A204.1 (cell line): ENCODE measurements at regions not wholly inside any gene's neighbourhood (a gene's known extent, or its start where the extent isn't known, plus 50 kb on each side); places are given as distances from the start of the nearest gene placed in this dataset.

ENCODE experiments used
- FAIRE-seq: peaks from 2 replicates; lab custom pipeline; 2012; peaks lifted over from hg19 to GRCh38; lab: Jason Lieb, UNC

DNA sequence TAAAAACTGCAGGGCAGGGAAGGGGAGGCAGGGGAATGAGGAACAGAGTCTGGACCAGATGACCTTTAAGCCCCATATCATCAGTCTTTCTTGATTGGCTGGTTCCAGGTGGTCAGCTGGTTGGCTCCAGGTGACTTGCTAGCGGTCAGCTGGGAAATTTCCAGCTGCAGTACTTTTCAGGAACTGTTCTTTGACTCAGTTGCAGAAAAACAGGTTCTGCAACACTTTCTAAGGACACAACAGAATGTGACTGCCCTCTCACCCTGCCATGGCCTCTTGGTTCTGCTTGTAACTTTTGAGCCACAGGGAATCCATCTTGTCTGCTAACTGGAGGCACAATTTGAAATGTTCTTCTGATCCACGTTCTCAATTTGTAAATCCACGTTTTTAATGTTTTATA is 278.3 kb upstream of the LRATD1 start:
- FAIRE-seq = no peak

DNA sequence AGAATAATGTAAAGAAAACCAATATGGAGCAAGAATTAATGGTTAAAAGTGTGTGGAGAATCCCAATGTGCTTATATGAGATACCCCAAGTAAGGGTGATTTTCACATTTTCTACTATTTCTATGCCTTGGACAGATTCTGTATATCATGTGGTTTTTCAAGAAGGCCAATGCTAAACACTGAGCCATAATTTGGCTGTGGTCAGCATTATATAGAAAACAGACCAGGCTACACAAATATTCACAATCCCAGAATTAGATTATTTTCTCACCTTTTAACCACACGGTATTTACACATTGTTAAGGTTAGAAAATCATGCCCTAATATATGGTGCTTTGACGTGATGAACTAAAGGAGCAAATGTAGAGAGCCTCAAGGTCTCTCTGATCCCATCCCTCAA is 277.4 kb upstream of the LRATD1 start:
- no peak for FAIRE-seq

DNA sequence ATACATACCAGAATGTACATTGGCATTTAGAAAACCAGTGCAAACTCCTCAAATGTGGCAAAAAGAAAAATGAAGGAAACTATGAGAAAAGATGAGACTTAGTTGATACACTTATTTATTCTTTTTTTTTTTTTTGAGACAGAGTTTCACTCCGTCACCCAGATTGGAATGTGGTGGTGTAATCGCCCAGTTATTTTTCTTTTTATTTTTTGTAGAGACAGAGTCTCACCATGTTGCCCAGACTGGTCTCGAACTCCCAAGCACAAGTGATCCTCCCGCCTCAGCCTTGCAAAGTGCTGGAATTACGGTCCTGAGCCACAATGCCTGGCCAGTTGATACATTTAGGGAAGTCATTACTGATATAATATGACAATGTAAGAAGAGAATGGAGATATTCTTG is 274.2 kb upstream of the LRATD1 start:
- FAIRE-seq = no peak

DNA sequence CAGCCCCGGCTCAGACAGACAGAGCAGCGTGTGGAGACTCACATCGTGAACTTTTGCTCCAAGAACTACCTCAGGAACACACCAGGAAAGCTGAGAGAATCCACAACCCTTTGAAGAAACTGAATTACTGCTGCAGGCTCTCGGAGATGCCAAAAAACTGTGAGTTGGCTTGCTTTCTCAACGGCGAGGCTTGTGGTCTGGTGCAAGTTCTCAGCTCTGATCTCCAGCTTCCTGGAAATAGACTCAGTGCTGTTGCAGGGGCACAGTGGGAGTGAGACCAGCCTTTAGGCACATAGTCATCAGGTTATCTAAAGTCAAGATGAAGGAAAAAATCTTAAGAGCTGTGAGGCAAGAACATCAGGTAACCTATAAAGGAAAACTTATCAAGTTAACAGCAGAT is 273.7 kb upstream of the LRATD1 start:
- FAIRE-seq = no peak

DNA sequence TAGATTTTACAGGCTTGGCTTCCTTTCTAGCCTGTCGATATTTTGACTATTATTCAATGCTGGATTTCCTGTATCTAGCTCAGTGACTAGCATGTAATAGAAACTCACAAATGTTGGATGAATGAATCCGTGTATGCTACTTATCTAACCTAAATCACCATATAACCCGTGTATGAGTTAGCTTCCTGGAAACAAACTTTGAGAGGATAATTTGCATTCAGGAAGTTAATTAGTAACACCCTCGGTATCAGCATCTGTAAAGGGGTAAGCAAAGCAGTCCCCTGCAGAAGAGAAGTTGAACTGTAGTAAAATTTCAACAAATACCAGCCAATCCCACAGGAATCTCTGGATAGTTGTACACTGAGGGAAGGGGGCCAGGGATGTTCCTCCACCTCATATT is 269.4 kb upstream of the LRATD1 start:
- FAIRE-seq = no peak

DNA sequence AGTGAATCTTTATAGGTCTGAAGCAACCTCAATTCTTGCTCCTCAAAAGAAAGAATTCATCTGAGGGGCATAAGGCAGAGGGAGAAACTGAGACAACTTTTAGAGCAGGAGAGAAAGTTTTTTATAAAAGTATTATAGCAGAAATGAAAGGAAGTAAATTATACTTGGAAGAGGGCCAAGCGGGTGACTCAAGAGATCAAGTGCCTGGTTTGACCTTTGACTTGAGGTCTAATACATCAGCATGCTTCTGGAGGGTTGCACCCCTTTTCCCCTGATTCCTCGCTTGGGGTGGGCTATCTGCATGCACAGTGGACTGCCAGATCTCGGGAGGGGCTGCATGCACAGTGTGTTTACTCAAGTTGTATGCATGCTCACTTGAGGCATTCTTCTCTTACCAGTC is 268.5 kb upstream of the LRATD1 start:
- no peak for FAIRE-seq

DNA sequence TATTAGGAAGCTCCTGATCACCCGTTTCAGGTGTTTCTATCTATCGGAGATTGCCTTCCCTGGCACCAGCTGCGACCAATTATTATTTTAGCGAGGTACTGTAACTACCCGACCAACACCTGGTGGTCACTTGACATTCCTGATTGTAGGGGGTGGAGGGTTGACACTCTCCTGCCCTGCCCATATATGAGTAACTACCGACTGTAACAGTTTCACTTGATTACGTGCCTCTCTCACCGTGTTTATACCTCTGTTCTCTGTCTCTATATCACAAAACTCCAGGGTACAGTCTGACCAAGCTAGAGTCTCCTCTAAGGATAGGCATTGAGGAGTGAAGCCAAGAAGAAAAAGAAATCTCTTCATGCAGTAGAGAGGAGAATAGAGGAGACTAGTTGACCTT is 268.0 kb upstream of the LRATD1 start:
- no peak for FAIRE-seq

DNA sequence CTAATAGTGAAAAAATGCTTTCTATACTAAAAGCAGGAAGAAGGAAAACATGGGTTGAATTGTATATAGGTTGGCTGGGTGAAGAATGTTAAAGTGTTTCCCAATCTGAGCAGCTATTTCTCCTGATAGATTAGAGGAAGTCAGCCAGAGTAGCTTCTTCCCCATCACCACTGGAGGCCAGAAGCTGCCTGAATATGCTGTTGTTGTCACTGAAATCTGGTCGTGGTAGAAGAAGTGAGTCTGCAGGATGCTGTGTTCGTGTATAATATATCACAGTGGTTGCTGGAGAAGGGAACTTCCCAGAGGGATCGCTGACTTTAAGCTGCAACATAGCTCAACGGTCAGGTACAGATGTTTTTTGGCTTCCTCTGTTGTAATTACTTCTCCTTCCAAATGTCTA is 247.5 kb upstream of the LRATD1 start:
- no peak for FAIRE-seq

DNA sequence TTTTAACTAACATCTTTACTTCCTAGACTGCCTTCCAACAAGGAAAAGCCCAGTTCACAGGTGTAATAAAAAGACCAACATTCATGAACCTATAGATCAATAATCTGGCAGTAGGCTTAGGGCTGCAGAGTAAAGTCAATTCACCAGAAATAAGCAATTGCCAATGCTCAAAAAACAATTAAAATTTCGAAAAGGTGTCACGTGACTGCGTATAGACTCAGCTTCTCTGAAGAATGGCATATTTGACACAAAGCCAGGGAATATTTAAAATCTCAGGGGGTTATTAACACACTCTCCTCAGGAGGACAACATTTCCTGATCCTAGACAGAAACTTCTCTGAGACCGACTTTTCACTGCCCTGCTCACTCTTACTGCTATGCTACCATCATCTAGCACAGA is 245.2 kb upstream of the LRATD1 start:
- FAIRE-seq = no peak

DNA sequence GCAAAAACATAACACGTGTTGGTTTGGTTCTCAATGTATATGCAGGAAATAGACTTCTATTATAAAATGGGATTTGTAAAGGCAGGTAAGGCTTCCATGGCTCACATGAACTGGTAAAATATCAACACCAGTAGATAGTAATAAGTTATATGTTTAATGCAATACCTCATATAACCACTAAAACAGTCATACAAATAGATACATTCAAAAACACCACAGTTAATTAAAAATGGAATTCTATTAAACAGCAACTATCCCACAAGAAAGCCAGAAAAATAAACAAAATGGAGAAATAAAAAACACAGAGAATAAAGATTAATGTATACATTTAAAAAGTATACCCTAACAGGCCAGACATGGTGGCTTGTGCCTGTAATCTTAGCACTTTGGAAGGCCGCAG is 243.8 kb upstream of the LRATD1 start:
- FAIRE-seq = no peak

DNA sequence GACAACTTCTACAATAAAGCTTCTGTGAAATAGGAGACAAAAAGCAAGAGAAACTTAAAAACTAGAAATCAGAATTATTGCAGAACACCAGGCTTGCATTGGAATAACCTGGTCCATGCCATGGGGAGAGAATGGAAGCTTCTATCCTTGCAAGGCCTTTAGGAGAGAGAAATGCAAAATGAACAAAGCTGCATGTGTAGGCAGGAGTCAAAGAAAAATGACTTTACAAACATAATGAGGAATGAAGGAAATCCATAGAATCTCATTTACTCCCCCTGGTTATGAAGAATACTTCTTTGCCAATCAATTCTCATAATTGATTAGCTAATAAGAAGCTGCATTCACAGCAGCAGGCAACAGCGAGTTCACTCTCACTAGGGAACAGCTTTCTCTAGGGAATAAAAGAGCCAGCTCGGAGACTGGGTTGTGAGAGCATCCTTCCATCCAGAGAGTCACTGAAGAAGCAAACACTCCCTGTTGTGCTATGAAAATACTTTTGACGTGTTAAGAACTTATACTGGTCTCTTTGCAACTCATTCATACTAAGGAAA is 235.9 kb upstream of the LRATD1 start:
- FAIRE-seq = no peak

DNA sequence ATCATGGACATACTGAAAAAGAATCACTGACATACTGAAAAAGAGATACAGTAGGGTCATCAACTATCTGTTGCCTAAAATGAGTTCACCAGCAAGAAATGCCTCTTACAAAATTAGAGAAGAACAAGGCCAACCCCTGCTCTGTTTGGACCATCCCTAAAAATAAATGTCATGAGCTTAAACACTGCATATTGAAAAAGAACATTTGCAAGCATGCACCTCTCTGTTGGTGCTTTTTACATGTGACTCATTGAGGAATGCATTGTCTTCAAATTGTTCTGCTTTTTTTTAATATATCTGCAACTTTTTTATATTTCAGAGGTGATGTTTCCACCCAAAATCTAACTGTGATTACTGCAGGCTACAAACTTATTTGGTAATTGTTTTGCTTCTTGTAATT is 233.9 kb upstream of the LRATD1 start:
- FAIRE-seq = no peak

DNA sequence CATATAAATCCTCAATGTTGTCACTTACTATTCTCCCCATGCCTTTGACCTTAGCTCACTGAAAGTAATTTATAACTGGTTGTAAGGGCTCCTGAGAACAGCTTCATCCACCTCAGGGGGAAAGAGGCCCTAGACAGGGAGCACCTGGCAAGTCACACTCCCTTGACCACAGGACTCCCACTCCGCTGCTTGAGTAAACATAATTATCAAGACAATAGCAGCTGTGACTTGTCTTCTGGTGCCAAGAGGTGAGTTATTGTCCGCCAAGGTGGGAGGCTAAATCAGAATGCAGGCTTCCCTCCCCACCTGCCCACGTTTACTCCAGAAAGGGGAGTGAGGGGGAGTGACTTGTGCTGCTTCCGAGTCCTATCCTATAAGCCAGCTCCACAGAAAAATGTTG is 230.6 kb upstream of the LRATD1 start:
- FAIRE-seq = no peak

DNA sequence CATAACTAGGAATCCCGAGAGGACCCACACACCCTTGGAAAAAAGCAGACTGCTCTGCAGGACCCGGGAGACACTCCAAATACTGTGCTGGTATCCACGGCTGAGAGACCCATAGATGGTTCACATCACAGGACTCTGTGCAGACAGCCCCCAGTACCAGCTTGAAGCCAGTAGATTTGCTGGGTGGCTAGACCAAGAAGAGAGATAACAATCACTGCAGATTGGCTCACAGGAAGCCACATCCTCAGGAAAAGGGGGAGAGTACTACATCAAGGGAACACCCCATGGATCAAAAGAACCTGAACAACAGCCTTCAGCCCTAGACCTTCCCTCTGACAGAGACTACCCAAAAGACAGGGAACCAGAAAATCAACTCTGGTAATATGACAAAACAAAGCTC is 223.8 kb upstream of the LRATD1 start:
- no peak for FAIRE-seq

DNA sequence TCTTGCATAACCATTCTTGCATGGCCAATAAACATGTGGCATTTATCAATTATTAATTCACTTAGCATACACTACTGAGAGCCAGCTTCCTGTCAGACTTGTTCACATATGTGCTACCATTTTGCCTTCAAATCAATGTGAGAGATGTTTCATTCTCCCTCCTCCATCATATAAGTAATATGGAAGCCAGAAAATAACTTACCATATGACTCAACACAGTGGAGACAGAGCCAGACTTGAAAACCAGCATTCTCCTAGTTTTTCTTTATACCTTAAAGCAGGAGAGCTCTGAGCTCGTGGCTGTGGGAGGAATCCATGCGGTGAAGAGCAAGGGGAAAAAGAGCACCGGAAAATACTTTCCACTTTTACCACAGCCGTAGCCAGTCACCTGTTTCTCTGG is 215.0 kb upstream of the LRATD1 start:
- FAIRE-seq = no peak

DNA sequence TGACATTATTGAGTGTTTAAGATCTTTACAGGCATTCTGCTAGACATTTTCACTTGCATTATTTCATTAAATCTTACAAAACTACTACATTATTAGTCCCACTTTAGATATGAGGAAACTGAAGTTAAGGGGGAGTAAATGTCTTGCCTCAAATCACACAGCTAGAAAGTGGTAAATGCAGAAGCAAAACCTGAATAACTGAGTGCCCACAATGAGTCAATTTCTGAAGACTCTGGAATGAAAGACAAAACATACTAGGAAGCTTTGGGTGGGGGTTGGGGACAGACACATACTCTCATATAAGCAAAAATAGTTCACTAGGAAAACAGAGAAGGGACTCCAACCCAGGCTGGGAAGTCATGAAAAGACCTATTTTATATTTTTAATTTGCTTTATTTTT is 214.4 kb upstream of the LRATD1 start:
- no peak for FAIRE-seq

DNA sequence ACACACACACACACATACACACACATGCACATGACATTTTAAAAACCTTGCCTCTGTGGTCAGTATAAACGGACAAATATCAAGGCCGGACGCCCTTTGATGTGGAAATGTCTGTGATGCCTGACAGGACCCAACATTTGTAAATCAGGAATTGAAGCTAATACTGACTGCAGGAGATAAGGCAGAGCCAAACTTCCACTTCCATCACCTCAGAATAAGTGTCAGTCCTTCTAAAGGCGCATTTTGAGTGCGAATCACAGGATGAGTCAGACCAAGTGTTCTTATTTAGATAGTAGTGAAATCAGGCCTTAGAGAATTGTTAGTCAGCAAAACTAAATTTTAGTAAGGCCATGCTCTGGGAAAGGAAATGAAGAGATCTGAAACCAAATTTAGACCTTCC is 211.7 kb upstream of the LRATD1 start:
- no peak for FAIRE-seq

DNA sequence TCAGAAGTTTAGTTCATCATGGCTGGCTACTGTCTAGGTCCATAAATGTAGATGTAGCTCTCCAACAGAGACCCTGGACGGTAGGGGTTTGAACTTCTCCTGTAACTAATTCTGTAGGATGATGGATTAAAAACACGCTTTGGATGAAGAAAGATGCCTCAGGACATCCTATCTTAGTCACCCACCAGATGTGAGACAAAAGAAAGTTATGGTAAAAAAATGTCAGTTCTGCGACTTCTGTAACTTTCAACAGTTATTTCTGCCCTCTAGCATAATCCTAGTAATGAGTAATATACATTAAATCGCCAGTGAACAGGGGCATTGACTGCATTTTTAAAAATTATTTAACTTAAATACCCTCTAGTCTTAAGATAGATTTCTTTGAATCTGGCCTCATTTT is 210.1 kb upstream of the LRATD1 start:
- FAIRE-seq = no peak

DNA sequence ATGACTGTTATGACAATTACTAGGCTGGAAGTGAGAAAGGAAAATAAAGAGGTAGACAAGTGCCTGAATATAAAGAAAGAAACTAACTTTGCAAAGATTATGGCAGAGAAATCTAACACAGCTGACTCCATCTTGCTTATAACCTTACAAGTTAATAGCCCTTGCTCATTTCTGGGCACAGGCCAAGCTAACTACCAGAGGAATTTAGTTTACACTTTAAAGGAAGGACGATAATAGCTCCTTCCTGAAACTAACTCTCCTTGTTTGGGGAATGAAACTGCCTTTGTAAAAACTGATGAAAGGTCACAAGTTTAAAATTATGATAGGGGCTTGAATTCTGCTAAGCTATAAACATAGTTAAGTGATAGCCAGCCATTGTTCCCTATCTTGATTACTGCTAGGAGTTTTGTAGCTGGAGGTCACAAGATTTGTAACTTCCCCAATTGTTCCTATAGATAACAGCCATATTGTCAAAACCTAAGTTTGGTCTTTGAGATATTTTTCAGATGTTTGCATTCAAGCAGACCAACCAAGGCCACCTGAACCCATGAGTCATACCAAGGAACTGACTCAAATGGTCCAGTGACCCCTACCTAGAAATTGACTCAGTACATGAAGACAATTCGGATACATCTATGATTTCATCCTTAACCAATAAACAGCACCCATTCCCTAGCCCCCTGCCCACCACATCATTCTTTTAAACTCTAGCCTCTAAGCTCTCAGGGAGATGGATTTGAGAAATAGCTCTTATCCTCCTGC is 209.2 kb upstream of the LRATD1 start:
- FAIRE-seq = no peak

DNA sequence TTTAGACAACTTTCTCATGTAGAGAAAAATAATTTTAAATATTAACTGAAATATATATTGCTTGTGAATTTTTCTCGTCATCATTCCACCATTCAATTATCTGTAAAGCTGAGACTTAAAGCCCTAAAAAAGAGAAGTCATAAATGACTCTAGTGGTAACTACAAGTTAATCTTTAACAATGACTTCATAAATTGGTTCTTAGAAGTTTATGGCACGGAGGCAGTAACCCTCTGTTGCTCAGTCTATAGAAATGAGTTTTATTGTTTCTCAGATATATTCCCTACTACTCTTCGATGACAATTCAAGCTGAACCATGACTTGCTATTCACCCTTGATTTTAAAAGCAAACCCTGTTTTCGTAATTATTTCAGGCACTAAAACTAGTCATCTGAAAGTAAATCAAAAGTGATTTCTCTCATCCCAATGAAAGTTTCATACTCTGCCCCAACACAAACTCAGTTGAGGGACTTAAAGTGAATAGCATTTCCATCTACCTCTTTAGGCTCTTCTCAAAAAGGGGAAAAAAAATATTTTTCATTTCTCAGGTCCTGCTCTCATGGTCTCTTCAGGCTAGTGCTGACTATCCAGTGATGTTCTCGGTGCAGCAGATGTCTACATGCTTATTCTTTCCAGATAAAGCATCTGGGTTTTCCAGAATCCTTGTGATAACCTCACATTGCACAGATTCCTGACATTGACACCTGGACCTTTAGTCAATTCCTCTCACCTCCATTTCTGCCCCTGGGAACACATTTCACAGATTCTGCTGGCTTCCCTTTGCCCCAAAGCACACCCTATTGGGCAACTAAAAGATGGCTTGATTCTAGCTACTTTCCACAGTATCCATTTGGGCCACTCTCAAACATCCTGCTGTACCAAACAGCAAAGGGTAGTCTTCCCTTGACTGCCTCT is 207.8 kb upstream of the LRATD1 start:
- FAIRE-seq = no peak

DNA sequence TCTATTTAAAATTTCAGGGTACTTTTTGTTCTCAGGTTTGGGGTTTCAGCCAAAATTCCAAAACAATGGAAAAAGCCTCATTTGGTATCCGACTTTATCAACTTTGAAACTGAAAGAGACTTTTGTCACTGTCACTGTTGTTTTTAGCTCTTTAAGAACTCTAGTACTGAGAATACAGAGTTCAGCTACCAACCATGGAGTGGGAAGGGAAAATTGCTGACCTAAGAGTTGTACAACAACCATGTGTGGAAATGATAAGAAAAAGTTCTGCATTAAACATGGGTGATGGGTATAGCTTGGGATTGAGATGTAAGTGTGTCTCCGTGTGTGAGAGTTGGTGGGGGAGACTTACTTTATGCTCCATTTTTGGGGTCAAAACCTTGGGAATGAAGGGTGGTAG is 206.6 kb upstream of the LRATD1 start:
- FAIRE-seq = no peak

DNA sequence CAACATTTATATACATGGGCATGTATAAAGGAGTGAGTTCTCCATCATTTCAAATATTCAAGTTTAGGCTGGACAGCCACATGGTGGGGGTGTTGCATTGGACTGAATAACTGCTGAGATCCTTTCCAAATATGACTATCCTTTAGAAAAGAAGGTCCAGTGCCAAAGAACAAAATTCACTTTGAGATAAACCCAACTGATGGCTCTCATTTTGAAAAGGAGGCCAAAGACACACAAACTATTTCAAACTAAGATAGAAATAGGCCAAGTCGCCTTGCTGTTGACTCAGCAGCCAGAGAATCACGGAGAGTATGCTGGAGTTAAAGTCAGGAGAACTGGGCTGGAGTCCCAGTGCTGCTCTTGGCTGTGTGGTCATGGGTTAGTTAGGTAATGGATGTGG is 204.5 kb upstream of the LRATD1 start:
- no peak for FAIRE-seq

DNA sequence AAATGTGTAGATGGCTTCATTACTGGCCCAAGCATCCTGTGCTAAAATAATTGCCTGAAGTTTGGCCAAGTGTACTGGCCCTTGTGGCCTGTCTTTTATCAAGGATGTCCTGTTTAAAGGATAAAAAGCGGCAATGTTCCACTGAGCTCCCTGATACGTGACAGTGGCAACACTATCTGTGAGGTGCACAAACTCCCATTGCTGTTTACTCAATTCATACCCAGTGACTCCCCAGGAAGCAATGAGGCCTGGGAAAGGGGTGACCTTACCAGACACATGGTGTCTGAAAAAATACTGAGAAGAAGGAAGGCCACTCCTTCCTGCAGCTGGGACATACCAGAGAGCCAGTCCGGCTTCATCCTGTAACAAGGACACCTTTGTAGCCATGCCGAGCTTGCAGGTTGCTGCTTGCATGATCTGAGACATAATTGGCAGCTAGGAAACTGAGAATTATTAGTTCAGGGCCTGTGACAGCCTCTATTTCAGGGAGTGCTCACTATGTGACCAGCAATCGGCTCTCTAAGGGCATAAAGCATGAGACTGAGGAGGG is 198.5 kb upstream of the LRATD1 start:
- no peak for FAIRE-seq
